Aorta (tissue), 5 donors: ENCODE measurements at regions not wholly inside any gene's neighbourhood (a gene's known extent, or its start where the extent isn't known, plus 50 kb on each side); places are given as distances from the start of the nearest gene placed in this dataset.

Experiments
- ATAC-seq: fragments of 200-7000 bp; cut with Tn5 transposase; one replicate; pipeline ENCODE4 v1.9.1; 2022; ENCODE audit warnings: moderate library complexity; ENCODE audit not compliant: low FRiP score
- DNase-seq, 2 donors: peaks; one replicate each; pipeline ENCODE4 v3.0.0-alpha.2; 2020
- H3K27ac ChIP-seq, 2 donors: one replicate each; pipeline ENCODE4 v1.5.1; 2013; ENCODE audit warnings: low read length in 2 of 2, mild to moderate bottlenecking in 2 of 2, moderate library complexity in 2 of 2, control low read depth in 1 of 2, inconsistent platforms in 1 of 2, low read depth in 1 of 2
- H3K27me3 ChIP-seq, 2 donors: one replicate each; pipeline ENCODE4 v1.6.1; 2013; ENCODE audit warnings: control low read depth in 1 of 2, low read length in 1 of 2, mild to moderate bottlenecking in 1 of 2, moderate library complexity in 1 of 2; ENCODE audit not compliant: insufficient read depth in 2 of 2, control insufficient read depth in 1 of 2
- H3K36me3 ChIP-seq, 2 donors: one replicate each; pipeline ENCODE4 v1.6.1; 2013; ENCODE audit warnings: control low read depth in 1 of 2, low read length in 1 of 2, mild to moderate bottlenecking in 1 of 2; ENCODE audit not compliant: insufficient read depth in 2 of 2, control insufficient read depth in 1 of 2
- H3K4me1 ChIP-seq, 2 donors: one replicate each; pipeline ENCODE4 v1.6.1; 2013; ENCODE audit warnings: low read length in 2 of 2, control low read depth in 1 of 2, mild to moderate bottlenecking in 1 of 2, moderate library complexity in 1 of 2; ENCODE audit not compliant: insufficient read depth in 2 of 2, control insufficient read depth in 1 of 2
- H3K4me3 ChIP-seq, 2 donors: one replicate each; pipeline ENCODE4 v1.5.1; 2013; ENCODE audit warnings: low read length in 2 of 2, control low read depth in 1 of 2, mild to moderate bottlenecking in 1 of 2
- H3K9me3 ChIP-seq: one replicate; pipeline ENCODE4 v1.6.1; 2013; ENCODE audit warnings: mild to moderate bottlenecking, low read length; ENCODE audit not compliant: control insufficient read depth
- WGBS, 2 donors: extraction: QIAGEN DNeasy Blood & Tissue Kit; methylation state at CpG; one replicate each; pipeline ENCODE4 v1.1.7; 2013; 5-methylcytosine and 5-hydroxymethylcytosine counted together
- intact Hi-C, 2 donors: fragments of 100-400 bp; cut with DNase I; formaldehyde crosslinking; loops; one replicate each; pipeline versions ENCODE4 v1.14.2 to v1.15.0; 2022
- donor health status: healthy with polysubstance abuse.
- donor health status: Bipolar disorder and iron deficiency.
- donor health status: DM: no; HTN: no; CAD: no.
- donor health status: DM: no; HTN: no; CAD: no.
- donor health status: DM: yes; HTN: yes; CAD: no.

DNA sequence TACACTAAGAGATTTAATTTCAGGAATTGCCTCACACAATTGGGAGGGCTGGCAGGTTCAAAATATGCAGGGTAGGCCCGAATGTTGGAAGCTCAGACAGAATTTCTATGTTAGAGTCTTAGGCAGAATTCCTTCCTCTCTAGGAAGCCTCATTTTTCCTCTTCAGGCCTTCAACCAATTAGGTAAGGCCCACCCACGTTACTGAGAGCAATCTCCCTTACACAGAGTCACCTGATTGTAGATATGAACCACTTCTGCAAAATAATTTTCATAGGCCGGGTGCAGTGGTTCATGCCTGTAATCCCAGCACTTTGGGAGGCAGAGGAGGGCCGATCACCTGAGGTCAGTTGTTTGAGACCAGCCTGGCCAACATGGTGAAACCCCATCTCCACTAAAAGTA is 50.2 kb upstream of the HIVEP1 start:
- ATAC-seq (no peak), DNase-seq (no peak)
- Histone ChIP-seq H3K27me3 (no peaks in the 10 kb centered on the region), H3K27ac (no peak overlapping the region), H3K9me3 (no peaks in the 10 kb centered on the region), H3K36me3 (no peaks in the 10 kb centered on the region), H3K4me1 (no peaks in the 10 kb centered on the region), H3K4me3 (no peak overlapping the region)
- intact Hi-C loops, result no loop called here
- WGBS, 2 donors, result 93% methylated on average over 4 of the region's 4 CpGs

DNA sequence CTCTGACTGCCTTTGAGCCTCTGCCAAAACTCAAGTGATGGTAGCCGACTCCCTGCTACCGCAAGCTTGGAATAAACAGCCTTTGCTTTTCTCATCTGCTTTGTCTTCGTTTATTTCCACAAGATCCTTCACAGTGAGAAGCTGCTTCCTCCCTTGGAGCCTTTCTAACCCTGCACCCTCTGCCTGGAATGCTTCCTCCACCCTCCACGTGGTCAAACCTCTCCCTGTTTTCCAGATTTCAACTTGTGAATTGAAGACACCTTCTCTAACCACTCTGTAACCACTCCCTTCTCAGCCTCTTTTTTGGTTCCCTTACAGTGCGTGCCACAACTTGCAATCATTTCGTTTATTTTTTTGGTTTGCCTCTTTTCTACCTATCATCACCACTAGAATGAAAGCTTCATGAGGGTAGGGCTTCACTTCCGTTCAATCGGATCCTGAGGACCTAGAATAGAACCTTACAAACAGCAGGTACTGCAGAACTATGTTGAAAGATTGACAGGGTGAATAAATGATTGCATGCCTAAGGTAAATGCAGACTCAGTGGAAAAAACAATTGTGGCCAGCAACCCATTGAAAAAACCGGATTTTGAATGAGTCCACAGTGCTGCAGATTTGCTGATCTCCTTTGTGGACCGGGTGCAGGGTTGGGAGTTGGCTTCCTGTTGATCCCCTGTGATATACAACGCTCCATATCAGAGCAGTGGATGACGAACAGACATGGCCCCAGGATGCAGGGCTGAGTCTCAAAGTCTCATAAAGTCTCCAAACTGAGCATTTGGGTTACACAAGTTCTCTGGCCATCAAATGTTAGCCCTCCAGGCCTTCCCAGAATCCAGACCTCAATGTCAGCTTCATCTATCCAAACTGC is 51.0 kb upstream of the HIVEP1 start:
- no peak for DNase-seq
- no peak for ATAC-seq
- Histone ChIP-seq H3K4me1 (no peaks in the 10 kb centered on the region), H3K27ac (no peak overlapping the region), H3K4me3 (no peak overlapping the region), H3K27me3 (no peaks in the 10 kb centered on the region), H3K9me3 (no peaks in the 10 kb centered on the region), H3K36me3 (no peaks in the 10 kb centered on the region)
- intact Hi-C loops, result no loop called here
- WGBS, 2 donors, result 84 to 89% methylated on average over 12 of the region's 12 CpGs

DNA sequence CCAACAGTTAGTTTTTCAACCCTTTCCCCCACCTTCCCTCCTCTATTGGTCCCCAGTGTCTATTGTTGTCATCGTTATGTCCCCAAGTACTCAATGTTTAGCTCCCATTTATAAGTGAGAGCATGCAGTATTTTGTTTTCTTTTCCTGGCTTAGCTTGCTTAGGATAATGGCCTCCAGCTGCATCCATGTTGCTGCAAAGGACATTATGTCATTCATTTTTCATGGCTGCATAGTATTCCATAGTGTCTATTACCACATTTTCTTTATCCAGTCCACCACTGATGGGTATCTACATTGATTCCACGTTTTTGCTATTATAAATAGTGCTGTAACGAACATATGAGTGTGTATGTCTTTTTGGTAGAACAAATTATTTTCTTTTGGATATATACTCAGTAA is 55.3 kb upstream of the HIVEP1 start:
- H3K36me3 ChIP-seq, result no peaks in the 10 kb centered on the region
- WGBS, 2 donors, result 87% methylated on average over 3 of the region's 3 CpGs

DNA sequence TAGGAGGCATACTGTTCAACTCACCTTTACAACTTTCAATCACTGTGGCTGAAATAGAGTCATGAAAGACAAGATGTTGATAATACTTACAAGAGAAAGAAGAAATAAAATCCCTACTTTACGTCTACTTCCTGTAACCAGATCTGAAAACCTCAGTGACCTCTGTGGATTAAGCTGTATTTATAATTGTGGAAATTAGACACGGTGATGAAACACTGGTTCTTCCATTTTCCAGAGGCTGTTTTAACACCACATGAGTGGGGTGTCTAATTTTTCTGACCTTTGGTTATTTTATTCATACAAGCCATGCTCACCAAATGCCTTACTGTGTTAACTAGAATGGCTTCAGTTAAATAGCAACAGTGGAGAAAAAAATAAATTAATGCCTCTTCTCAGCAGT is 58.5 kb upstream of the HIVEP1 start:
- intact Hi-C loops, result no loop called here
- DNase-seq (no peak), ATAC-seq (no peak)
- no peaks in the 10 kb centered on the region for H3K4me1 ChIP-seq
- H3K27me3 ChIP-seq, result no peaks in the 10 kb centered on the region
- H3K9me3 ChIP-seq, result no peaks in the 10 kb centered on the region
- no peak overlapping the region for H3K27ac ChIP-seq
- WGBS, 2 donors, result 96 to 97% methylated on average over 2 of the region's 2 CpGs
- H3K4me3 ChIP-seq, result no peak overlapping the region
- H3K36me3 ChIP-seq, result no peaks in the 10 kb centered on the region

More for the DNA sequence above, 55.3 kb upstream of the HIVEP1 start:
- Histone ChIP-seq H3K27ac (no peak overlapping the region), H3K9me3 (no peaks in the 10 kb centered on the region), H3K4me1 (no peaks in the 10 kb centered on the region), H3K27me3 (no peaks in the 10 kb centered on the region), H3K4me3 (no peak overlapping the region)
- ATAC-seq, result no peak
- DNase-seq, result no peak
- intact Hi-C loops, result no loop called here

DNA sequence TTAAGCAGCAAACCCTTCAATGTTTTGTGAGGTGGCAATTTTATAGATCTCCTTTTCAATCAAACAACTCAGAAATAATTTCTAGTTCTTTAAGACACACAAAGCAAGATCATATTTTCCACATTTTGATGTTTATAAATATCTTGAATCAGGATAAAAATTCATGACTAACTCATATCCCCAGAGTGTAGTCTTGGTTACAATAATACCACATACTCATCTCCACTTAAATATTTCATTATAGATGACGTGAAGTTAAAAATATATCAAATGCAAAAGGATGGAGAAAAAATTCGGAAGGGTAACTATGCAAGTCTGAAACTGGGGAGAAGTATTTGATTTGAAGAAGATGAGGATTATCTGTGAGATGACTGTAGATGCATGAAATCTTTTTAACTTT is 59.8 kb upstream of the HIVEP1 start:
- intact Hi-C loops, result no loop called here
- no peaks in the 10 kb centered on the region for H3K4me1 ChIP-seq
- H3K27ac ChIP-seq, result no peak overlapping the region
- no peaks in the 10 kb centered on the region for H3K9me3 ChIP-seq
- 72 to 75% methylated on average over 2 of the region's 2 CpGs for WGBS, 2 donors
- no peaks in the 10 kb centered on the region for H3K27me3 ChIP-seq
- no peaks in the 10 kb centered on the region for H3K36me3 ChIP-seq
- no peak for DNase-seq
- no peak for ATAC-seq
- no peak overlapping the region for H3K4me3 ChIP-seq

DNA sequence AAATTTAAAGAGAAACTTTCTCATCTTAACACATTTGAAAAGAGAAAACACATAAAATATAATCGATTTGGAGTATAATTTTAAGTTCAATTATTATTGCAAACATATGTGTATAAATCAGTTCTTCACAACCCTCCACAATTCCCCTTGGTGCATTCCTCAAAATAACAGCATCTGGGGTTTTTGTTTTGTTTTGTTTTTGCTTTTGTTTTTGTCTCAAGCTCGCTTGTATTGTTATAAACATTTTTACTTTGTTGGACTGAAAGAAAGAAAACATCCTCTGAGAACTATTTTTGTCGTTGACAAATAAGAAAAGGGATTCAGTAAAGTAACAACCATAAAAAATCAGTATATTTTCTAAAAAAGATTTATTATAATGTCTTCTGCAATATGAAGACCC is 60.2 kb upstream of the HIVEP1 start:
- no peak for DNase-seq
- H3K36me3 ChIP-seq, result no peaks in the 10 kb centered on the region
- intact Hi-C loops, result no loop called here
- H3K9me3 ChIP-seq, result no peaks in the 10 kb centered on the region
- H3K4me3 ChIP-seq, result no peak overlapping the region
- 75 to 86% methylated on average over 3 of the region's 3 CpGs for WGBS, 2 donors
- no peak overlapping the region for H3K27ac ChIP-seq
- H3K27me3 ChIP-seq, result no peaks in the 10 kb centered on the region
- no peaks in the 10 kb centered on the region for H3K4me1 ChIP-seq
- ATAC-seq, result no peak

DNA sequence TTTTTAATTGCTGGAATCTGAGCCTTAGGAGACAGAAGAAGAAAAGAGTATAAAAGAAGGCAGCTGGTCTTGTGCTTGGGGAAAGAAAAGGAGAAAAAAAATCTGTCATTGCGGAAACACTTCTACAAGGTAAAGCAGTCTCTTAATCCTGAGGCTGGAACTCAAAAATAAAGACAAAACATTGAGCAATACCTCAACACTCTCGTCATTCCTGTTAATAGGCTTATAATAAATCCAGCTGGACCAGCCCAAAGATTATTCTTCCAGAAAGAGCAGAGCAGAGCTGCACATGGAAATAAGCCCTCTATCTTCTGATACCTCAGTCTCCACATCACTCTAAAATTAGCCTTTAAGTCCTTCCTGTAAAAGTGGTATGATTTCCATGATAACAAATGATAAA is 62.0 kb upstream of the HIVEP1 start:
- no peaks in the 10 kb centered on the region for H3K27me3 ChIP-seq
- DNase-seq (no peak), ATAC-seq (peak; percentile 19)
- no peak overlapping the region for H3K4me3 ChIP-seq
- no peak overlapping the region for H3K27ac ChIP-seq
- H3K4me1 ChIP-seq, result no peaks in the 10 kb centered on the region
- H3K9me3 ChIP-seq, result no peaks in the 10 kb centered on the region
- intact Hi-C loops, result no loop called here
- no peaks in the 10 kb centered on the region for H3K36me3 ChIP-seq
- 88 to 91% methylated on average over 2 of the region's 2 CpGs for WGBS, 2 donors

DNA sequence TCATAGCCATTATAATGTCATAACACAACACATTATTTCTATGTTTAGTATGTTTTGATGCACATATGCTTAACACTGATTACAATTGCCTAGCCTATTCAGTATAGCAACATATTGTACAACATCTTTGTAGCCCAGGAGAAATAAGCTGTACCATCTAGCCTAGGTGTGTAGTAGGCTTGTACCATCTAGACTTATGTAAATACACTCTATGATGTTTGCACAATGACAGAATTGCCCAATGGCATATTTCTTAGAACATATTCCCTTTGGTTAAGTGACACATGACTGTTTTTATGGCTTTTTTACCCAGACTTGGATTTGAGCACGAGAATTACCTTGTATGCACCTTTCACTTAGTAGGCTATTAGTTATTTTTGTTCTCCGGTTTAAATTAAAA is 64.5 kb upstream of the HIVEP1 start:
- no peaks in the 10 kb centered on the region for H3K9me3 ChIP-seq
- DNase-seq (no peak), ATAC-seq (no peak)
- intact Hi-C loops, result no loop called here
- H3K27ac ChIP-seq, result no peak overlapping the region
- H3K36me3 ChIP-seq, result no peaks in the 10 kb centered on the region
- WGBS, 2 donors, result 91% methylated on average over 2 of the region's 2 CpGs
- H3K4me3 ChIP-seq, result no peak overlapping the region
- H3K27me3 ChIP-seq, result no peaks in the 10 kb centered on the region
- no peaks in the 10 kb centered on the region for H3K4me1 ChIP-seq

DNA sequence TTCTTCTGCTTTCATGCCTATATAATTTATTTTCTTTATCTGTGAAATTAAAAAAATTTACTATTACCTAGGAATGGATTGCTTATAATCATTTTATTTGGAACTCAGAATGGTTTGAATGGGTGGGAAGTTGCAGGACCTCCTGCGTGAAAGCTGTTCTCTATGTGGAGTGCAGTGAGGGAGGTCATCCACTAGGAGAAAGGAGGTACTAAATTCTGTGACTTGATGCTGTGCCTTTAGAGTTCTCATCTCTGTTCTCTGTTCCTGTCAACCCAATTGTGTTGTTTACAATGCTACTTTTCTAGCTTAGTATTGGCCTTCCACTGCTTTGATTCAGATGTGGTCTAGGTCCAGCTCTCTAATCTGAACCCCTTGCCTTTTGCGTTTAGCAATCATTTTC is 65.0 kb upstream of the HIVEP1 start:
- Histone ChIP-seq H3K36me3 (no peaks in the 10 kb centered on the region), H3K4me1 (no peaks in the 10 kb centered on the region), H3K27me3 (no peaks in the 10 kb centered on the region), H3K27ac (no peak overlapping the region), H3K9me3 (no peaks in the 10 kb centered on the region), H3K4me3 (no peak overlapping the region)
- 95 to 100% methylated on average over 2 of the region's 2 CpGs for WGBS, 2 donors
- ATAC-seq, result no peak
- intact Hi-C loops, result no loop called here
- DNase-seq, result no peak
